ENCODE measurements at regions not wholly inside any gene's neighbourhood (a gene's known extent, or its start where the extent isn't known, plus 50 kb on each side); places are given as distances from the start of the nearest gene placed in this dataset.

GRCh38 chr10:33546031-33546430 lies 211.6 kb upstream of the NRP1 start:
- DNase-seq (ENCODE audit: low read depth): no peak

GRCh38 chr10:33542752-33543505 lies 208.5 kb upstream of the NRP1 start:
- DNase-seq (ENCODE audit: low read depth): peak; percentile 20

- DNase-seq (ENCODE audit: low read depth): no peak
Observed at GRCh38 chr10:33539116-33539515, 204.6 kb upstream of the NRP1 start.

GRCh38 chr10:33537066-33537465 lies 202.6 kb upstream of the NRP1 start:
- DNase-seq (ENCODE audit: low read depth): no peak

DNA sequence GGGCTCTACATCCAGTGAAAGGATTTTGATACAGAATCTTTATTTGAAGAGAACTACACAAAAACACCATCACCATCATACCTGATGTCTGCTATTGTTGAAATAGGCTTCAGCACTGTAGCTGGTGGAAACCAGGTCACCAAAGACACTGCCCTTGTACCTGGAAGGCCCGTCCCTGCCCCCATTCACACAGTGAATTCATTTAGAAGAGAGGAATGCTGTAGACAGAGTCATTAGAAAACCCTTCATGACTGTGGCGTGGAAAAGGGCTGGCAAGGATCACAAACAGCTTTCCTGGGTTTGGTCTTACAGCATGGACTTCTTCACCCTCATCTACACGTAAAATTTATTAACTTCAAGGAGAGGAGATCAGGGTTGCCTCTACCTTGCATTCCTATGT lies 202.0 kb upstream of the NRP1 start:
- no peak for DNase-seq (ENCODE audit: low read depth)

DNA sequence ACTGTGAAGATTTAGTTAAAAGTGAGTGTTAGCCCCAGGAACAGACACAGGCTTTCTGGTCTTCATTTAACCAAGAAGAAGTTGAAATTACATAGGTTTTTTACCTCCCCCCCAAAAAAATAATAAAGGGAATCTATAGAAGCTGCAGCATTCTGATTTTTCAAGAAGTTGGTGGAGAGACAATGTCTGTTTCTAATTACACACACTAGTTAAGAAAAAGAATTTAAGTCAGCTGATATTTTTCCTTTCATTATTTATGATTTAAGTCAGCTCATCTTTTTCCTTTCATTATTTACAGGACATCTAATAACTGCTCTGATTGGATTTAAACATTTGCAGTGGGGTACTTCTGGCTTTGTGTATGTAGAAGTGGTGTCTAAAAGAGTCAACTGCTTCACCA lies 201.4 kb upstream of the NRP1 start:
- DNase-seq (ENCODE audit: low read depth): no peak

DNA sequence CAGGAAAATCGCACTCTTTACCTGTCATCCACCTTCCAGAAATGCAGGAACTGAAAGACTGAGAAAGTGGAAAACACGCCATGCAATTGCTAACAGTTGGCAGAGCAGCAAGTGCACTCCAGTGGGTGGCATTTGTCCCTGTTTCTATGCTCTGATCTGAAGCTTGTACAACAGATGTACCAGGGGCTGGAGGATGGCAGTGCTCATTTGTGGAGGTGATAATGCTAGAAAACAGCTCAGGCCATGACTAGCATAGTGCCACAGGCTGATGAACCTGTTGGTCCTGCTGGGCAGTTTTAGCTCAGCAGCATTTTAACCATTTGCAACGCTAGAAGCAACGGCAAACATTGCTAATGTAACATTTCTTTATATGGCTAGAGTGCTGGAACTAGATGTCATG lies 199.9 kb upstream of the NRP1 start:
- no peak for DNase-seq (ENCODE audit: low read depth)

GRCh38 chr10:33533612-33534011 lies 199.1 kb upstream of the NRP1 start:
- no peak for DNase-seq (ENCODE audit: low read depth)

DNA sequence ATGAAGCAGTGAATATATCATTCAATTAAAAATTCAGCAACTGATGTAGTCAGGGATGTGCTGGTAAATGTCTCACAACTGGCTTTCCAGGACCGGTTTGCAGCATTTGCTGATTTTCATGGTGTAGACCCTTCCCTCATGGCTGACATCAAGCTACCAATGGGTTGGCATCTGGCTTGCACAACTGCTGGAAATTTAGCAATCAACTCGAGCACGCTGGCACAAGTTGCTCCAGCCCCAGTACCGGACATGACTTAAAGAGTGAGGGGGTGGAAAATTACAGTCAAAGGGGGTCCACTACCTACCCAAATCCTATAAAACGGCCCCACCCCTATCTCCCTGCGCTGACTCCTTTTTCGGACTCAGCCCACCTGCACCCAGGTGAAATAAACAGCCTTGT lies 198.4 kb upstream of the NRP1 start:
- no peak for DNase-seq (ENCODE audit: low read depth)

GRCh38 chr10:33529234-33529633 lies 194.8 kb upstream of the NRP1 start:
- DNase-seq (ENCODE audit: low read depth): no peak

GRCh38 chr10:33524966-33525365 lies 190.5 kb upstream of the NRP1 start:
- no peak for DNase-seq (ENCODE audit: low read depth)

DNA sequence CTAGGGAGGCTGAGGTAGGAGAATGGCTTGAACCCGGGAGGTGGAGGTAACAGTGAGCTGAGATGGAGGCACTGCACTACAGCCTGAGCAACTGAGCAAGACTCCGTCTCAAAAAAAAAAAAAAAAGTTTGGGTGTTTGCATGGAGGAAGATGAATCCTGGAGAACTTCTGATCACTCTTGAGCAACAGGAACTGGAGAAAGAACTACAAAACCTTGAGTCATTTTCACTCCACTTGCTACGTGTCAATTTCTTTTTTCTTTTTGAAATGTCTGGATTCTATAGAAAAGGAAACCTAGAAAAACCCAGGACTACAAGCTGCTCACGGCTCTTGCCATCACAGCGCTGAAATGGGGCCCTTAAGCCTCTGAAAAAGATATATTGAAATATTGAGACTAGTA lies 189.6 kb upstream of the NRP1 start:
- DNase-seq (ENCODE audit: low read depth): no peak

DNA sequence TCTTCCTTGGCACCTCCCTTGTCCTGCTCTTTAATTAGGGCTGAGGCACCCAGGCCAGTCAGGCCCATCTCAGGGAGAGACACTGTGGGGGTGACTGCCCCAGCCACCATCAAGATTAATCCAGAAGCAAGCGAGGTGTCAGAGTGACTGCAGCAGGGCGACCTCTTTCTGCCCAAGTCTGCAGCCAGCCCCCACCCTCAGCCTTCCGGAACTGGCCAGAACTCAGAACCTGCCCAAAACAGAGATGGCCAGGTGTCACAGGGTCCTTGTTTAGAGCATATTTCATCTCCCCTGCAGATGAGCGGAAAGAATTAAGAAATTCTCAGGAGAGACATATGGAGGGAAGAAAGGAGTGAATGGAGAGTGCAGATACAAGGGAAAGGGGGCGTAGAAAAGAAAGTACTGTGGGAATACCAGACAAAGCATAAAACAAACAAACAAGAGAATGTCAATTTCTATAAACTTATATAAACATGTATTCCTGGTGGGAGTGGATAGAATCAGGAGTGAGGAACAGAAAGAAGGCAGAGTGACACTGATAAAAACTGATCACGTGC lies 188.8 kb upstream of the NRP1 start:
- DNase-seq (ENCODE audit: low read depth): no peak

DNA sequence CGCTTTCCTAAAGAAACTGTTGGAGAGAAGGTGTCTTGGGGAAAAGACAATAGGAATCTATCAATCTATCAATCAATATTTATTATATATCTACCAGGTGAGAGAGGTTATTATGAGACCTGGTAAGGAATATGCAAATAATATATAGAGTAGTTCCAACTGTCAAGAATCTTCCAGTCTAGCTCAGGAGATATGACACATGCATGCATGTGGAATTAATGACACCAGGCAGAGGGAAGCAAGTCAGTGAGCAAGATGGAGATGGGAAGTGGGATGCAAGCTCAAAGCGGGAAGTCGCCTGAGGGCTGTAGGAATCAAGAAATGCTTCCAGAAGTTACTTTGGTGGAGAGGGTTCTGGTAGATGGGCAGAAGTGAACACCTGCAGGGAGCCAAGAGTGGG lies 187.4 kb upstream of the NRP1 start:
- no peak for DNase-seq (ENCODE audit: low read depth)

- DNase-seq (ENCODE audit: low read depth): no peak
Observed at GRCh38 chr10:33521062-33521461, 186.6 kb upstream of the NRP1 start.

DNA sequence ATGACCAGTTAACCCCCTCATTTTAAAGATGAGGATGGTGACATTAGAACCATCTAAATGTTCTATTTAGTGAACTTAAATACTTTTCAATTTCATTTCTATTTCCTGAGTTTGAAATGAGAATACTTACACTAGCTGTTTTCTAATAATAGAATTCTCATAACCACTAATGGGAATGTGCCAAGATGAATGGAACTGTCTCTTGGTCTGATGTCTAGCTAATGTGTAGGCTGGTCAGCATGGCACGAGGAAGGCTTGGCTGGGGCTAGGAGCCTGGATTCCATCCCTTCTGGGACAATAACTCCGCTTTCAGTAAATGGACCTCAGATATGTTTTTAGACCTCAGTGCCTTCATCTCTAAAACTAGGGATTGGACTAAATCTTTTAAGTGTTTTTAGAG lies 185.8 kb upstream of the NRP1 start:
- DNase-seq (ENCODE audit: low read depth): no peak

DNA sequence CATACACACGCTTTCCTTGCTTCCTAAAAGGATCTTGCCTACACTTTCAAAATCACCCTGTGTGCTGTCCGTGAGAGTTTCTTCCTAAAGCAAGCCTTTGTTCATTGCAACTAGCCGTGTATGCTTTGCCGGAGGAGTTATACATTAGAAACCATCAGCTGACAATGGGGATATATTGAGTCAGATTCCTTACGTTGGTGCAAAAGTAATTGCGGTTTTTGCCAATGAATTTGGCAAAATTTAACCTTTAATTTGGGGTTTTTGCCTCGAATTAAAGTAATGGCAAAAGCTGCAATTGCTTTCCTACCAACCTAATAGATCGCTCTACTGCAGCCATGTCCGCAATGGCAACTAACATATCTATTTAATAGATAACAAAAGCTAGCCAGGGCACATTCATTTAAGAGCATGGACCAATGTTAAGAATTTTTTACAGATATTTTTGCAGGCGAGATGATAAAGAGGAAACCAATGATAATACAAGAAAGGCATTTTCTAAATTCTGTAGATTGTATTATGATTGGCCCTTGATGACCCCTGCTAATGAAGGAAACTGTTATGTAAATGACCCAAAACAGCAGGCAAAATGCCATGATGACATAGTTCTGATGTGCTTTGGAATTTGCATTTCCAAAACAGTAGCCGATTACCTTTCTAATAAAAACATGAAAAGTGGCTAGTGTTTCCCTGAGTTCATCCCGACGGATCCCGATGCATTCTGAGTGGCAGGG lies 184.8 kb upstream of the NRP1 start:
- DNase-seq (ENCODE audit: low read depth): no peak

- DNase-seq (ENCODE audit: low read depth): no peak
Observed at GRCh38 chr10:33510206-33510605, 175.7 kb upstream of the NRP1 start.

DNA sequence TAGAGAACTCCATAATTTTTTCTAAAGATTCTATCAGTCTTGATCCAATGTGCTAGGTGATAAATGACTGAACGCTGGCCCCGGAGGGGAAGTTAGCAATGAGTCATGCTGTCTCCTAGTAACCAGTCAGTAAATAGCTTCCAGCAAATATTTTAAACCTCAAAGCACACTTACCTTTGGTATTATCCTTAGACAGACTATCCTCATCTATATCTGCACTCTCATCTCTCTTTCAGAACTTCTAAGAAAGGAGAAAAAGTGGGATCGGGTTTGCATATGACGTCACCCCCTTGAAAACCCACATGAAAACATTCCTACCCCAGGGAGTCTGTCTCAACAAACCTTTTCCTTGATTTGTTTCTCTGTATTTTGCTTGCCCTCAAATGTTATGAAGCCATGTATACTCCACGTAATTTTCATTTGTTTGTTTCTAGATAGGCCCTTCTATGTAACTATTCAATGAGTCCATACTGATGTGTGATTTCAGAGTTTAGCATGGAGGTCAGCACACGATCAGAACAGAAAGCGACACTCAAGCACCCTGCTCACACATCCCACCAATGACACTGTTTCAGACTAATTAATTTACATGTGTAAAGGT lies 174.9 kb upstream of the NRP1 start:
- DNase-seq (ENCODE audit: low read depth): peak; percentile 62

GRCh38 chr10:33507662-33508425 lies 173.4 kb upstream of the NRP1 start:
- DNase-seq (ENCODE audit: low read depth): no peak

GRCh38 chr10:33506838-33507661 lies 172.6 kb upstream of the NRP1 start:
- no peak for DNase-seq (ENCODE audit: low read depth)
